Retinal pigment epithelial cell (primary cell): ENCODE measurements at regions not wholly inside any gene's neighbourhood (a gene's known extent, or its start where the extent isn't known, plus 50 kb on each side); places are given as distances from the start of the nearest gene placed in this dataset.

Experiments used
- DNase-seq: peaks from one replicate; pipeline ENCODE4 v3.0.0-alpha.2; 2010; ENCODE audit warnings: low read depth
- H3K4me3 ChIP-seq: 2 replicates; pipeline ENCODE4 v1.5.1; 2011; ENCODE audit warnings: mild to moderate bottlenecking, low read length, control low read depth, moderate library complexity
- TF ChIP-seq, protein P1 (sequence below): conservative IDR thresholded peaks from 2 replicates; pipeline ENCODE4 v1.5.1; 2011; ENCODE audit warnings: low read depth, low read length, control low read depth, inconsistent platforms

DNA sequence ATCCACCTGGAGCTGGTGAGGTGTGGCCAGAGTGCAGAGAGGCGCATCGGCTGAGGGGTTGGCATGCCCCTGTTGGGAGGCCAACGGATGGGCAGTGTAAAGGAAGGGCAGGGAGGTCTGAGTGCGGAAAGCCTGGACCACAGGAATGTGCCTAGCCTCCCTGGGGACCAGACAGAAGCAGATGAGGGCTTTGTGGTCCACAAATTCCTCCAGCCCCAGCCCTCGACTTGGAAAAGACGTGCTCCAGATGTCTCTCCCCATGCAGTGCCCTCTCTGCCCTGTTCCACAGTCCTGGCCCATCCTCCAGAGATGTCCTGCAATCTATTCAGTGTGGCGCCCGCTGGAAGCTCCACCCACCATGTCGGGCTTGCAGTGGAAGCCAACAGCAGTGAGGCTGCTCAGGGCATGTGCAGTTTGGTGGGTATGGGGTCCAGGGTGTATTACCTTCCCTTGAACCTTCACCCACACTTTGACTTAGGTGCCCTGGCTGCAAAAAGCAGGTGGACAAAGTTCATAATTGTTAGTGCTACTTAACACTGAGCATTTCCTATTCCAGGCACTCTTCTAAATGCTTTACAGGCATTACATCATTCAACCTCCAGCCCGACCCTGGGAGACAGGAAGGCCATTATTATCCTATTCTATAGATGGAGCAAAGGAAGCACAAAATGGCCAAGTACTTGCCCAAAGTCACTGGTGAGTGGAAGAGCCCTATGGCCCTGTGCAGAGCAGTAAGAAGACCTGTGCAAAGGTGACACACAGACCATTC lies 120.2 kb upstream of the SLC25A48 start:
- no peak for DNase-seq
- TF ChIP-seq, protein P1, sequence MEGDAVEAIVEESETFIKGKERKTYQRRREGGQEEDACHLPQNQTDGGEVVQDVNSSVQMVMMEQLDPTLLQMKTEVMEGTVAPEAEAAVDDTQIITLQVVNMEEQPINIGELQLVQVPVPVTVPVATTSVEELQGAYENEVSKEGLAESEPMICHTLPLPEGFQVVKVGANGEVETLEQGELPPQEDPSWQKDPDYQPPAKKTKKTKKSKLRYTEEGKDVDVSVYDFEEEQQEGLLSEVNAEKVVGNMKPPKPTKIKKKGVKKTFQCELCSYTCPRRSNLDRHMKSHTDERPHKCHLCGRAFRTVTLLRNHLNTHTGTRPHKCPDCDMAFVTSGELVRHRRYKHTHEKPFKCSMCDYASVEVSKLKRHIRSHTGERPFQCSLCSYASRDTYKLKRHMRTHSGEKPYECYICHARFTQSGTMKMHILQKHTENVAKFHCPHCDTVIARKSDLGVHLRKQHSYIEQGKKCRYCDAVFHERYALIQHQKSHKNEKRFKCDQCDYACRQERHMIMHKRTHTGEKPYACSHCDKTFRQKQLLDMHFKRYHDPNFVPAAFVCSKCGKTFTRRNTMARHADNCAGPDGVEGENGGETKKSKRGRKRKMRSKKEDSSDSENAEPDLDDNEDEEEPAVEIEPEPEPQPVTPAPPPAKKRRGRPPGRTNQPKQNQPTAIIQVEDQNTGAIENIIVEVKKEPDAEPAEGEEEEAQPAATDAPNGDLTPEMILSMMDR = no peak
- H3K4me3 ChIP-seq = no peak overlapping the region

DNA sequence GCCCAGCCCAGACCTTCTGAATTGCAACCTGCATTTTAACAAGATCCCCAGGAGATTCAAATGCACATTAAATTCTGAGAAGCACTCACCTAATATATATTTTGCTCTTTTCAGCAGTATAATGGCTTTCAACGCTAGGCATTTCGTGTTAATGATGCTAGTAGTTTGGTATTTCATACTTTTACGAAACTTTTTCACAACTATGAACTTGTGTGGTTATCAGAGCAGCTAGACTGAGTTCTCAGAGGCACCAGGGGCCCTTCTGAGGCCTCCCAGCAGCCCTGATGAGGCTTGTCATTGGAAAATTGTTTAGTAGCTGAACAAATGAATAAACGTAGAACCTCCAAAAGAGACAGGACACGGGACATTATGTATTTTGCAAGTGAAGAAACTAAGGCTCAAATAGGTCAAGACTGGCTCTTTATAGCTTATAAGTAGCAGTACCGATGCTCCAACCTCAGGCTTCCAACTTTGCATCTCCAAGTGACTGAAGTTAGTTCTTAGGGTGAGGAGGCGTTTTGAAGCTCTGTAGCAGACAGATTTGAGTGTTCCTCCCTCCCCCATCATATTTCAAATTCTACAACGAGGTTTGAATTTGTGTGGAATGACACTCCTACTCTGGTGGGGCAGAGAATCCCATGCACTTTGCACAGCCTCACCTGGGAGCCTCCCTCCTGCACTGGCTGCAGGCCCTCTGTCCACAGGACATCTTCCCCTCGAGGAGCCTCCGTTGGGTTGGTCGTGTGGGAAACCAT lies 121.1 kb upstream of the SLC25A48 start:
- no peak overlapping the region for H3K4me3 ChIP-seq
- TF ChIP-seq, protein P1 = no peak
- no peak for DNase-seq

DNA sequence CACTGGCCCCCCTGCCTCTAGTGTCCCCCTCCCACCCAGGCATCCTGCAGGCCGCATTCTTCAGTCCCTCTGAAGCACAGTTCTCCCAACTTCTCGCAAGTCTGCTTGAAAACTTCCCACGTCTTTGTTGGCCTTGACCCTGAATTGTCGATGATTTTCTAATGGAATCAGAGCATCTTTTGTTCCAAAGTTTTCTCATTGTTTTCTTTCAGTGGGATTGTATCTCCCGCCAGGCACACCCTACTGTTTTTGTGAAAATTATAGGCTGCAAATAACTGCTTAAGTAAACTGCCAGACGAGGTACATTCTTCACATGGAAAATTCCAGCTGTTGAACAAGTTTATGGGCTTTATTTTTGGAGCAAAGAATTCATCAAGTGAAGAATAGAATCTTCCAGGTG lies 122.6 kb upstream of the SLC25A48 start:
- TF ChIP-seq, protein P1 = no peak
- no peak overlapping the region for H3K4me3 ChIP-seq
- DNase-seq = no peak

DNA sequence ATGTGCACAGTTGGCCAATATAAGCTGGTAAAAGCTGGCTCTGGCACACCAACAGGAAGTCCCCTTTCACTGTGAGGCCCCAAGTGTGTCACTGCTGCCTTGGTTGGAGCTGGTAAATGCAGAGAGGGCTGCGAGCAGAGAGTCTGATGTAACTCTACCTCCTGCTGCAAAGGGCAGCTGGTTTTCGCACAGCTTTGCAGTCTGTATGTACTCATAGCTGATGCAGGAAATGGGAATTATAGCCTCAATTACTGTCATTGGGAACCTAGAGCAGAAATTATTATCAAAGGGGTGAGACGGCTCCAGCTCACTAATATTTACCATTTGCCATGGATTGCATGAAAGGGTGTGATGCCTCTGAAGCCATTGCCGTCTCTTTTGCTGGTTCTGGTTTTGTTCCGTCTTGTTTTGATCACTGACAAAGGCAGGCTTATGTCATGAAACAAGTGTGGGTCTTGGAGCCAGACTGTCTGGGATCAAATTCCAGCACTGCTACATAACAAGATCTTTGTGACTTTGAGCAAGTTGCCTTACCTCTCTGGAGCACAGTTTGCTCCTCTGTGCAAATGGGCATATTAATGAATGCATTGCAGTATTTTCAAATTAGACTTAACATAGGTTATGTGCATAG lies 124.3 kb upstream of the SLC25A48 start:
- TF ChIP-seq, protein P1 = no peak
- no peak overlapping the region for H3K4me3 ChIP-seq
- DNase-seq = no peak

DNA sequence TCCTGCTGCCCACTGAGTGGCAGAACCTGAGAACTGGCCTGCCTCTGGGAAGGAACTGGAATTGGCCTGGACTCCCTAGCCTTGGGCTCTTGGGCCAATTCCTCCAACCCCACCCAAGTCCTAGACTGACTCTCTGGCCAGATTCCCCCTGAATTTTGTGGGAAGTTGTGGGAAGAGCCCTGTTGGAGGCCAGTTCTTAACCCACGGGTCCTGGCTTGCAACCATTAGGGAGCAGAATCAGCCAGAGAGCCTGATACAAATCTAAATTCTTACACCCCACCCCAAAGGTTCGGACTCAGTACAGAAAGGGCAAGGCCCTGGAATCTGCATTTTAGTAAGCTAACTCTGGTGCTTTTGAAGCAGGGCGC lies 125.3 kb upstream of the SLC25A48 start:
- TF ChIP-seq, protein P1 = no peak
- no peak overlapping the region for H3K4me3 ChIP-seq
- no peak for DNase-seq

DNA sequence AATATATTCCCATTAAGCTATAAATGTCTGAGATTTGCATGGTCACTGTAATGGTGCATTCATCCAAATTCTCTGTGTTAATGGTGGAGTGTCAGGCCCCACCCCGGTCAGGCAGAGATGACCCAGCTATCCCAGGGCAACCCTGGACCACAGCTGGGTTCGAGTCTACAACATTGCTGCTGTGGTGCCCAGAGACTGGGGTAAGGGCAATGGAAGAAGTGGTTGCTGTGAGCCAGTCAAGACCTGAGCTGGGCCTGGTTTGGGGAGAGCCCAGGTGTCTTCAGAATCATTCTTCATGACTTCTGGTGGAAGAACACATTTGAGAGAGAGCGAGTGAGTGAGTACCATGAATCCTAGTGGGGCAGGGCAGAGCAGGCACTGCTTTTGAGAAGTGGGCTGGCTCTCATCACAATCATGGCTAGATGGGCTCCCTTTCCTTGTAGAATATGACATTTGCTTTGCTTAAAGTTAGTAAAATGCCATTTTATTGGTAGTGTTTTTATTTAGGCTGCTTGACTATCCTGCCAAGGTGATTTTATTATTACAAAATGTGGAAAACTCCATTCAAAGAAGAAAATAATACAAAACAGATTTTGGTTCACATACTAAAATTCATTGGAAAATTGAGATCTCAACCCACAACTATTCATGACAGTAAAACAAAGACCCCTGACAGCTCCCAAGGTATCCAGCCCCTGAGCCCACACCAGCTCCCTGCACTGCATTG lies 125.8 kb upstream of the SLC25A48 start:
- TF ChIP-seq, protein P1 = no peak
- no peak overlapping the region for H3K4me3 ChIP-seq
- DNase-seq = no peak
